Cardiac muscle cell (in vitro differentiated cells and primary cell): ENCODE measurements at regions not wholly inside any gene's neighbourhood (a gene's known extent, or its start where the extent isn't known, plus 50 kb on each side); places are given as distances from the start of the nearest gene placed in this dataset.

Experiments used
- DNase-seq, 2 donors: peaks; one replicate each; pipeline versions ENCODE4 v3.0.0 to v3.0.0-alpha.2; 2010 to 2017; ENCODE audit warnings: low read depth in 1 of 2, low spot score in 1 of 2
- H3K27ac ChIP-seq: fragments of 200-600 bp; sonication (generic); 2 replicates; pipeline ENCODE4 v1.5.1; 2016
- H3K27me3 ChIP-seq: fragments of 200-600 bp; sonication (generic); 2 replicates; pipeline ENCODE4 v1.6.0; 2016; ENCODE audit warnings: control low read depth
- H3K36me3 ChIP-seq: fragments of 200-600 bp; sonication (generic); 2 replicates; pipeline ENCODE4 v1.5.1; 2016; ENCODE audit warnings: control low read depth
- H3K4me1 ChIP-seq: fragments of 200-600 bp; sonication (generic); 2 replicates; pipeline ENCODE4 v1.8.1; 2017; ENCODE audit warnings: low read depth, mild to moderate bottlenecking, mixed run types
- H3K4me3 ChIP-seq: fragments of 200-600 bp; sonication (generic); 2 replicates; pipeline ENCODE4 v1.5.1; 2016; ENCODE audit warnings: mild to moderate bottlenecking
- H3K9me3 ChIP-seq: fragments of 200-600 bp; sonication (generic); 2 replicates; pipeline ENCODE4 v1.5.1; 2017; ENCODE audit warnings: low read depth, mild to moderate bottlenecking, control low read depth
- TF ChIP-seq, protein P1 (sequence below): IDR thresholded peaks from 2 replicates; pipeline ENCODE4 v1.5.1; 2012; ENCODE audit warnings: low read depth, mild to moderate bottlenecking, low read length

DNA sequence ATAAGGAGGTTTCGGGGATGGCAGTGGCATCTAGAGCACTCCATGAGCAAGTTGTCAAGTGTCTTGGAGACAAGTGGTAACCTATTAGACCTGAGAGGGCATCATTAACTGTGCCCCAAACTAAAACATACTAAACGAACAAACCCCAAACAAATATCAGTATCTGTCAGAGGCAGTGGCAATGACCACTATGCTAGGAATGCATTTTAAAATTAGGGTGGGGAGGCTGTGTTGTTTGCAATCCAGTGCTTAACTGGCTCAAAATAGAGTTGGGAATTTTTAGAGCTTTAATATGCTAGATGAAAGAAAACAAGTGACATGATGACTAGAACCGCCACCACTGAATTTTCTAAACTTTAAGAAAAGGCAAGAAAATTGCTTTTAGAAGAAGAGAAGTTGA, 51.8 kb upstream of the TPRG1 start:
- Histone ChIP-seq H3K4me3 (no peak overlapping the region), H3K27me3 (no peaks in the 10 kb centered on the region), H3K27ac (no peak overlapping the region), H3K9me3 (no peaks in the 10 kb centered on the region), H3K36me3 (no peaks in the 10 kb centered on the region), H3K4me1 (peaks cover 4% of the 10 kb centered on the region)
- no peak for DNase-seq
- TF ChIP-seq, protein P1, sequence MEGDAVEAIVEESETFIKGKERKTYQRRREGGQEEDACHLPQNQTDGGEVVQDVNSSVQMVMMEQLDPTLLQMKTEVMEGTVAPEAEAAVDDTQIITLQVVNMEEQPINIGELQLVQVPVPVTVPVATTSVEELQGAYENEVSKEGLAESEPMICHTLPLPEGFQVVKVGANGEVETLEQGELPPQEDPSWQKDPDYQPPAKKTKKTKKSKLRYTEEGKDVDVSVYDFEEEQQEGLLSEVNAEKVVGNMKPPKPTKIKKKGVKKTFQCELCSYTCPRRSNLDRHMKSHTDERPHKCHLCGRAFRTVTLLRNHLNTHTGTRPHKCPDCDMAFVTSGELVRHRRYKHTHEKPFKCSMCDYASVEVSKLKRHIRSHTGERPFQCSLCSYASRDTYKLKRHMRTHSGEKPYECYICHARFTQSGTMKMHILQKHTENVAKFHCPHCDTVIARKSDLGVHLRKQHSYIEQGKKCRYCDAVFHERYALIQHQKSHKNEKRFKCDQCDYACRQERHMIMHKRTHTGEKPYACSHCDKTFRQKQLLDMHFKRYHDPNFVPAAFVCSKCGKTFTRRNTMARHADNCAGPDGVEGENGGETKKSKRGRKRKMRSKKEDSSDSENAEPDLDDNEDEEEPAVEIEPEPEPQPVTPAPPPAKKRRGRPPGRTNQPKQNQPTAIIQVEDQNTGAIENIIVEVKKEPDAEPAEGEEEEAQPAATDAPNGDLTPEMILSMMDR = no peak

DNA sequence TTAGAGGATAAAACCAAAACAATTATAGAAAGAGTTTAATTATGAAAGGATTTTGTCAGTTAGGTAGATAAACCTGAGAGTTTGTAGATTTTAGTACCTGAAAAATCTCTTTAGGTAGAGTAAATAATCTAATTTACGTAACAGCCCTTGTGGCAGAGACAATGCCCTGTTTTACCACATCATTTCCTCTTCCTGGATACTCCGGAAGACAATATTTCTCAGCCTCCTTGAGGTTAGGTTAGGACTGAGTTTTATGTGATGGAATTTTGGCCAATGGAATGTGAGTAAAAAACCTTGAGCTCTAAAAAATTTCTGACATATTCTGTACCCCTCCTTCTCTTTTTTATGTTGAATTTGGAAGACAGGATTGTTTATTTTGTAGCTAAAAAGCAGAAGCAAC, 50.7 kb upstream of the TPRG1 start:
- TF ChIP-seq, protein P1 = no peak
- Histone ChIP-seq H3K9me3 (no peaks in the 10 kb centered on the region), H3K4me3 (no peak overlapping the region), H3K27ac (no peak overlapping the region), H3K27me3 (no peaks in the 10 kb centered on the region), H3K4me1 (peaks cover 4% of the 10 kb centered on the region), H3K36me3 (no peaks in the 10 kb centered on the region)
- no peak for DNase-seq
